Thyroid gland (tissue), 4 donors: ENCODE measurements at regions not wholly inside any gene's neighbourhood (a gene's known extent, or its start where the extent isn't known, plus 50 kb on each side); places are given as distances from the start of the nearest gene placed in this dataset.

Experiments used
- DNase-seq, 2 donors: peaks; one replicate each; pipeline ENCODE4 v3.0.0-alpha.2; 2019
- H3K27ac ChIP-seq, 3 donors: fragments of 200-600 bp; sonication (generic); 1 replicate in 2 of 3; 2 replicates in 1 of 3; pipeline ENCODE4 v1.5.1; 2016 to 2019; ENCODE audit warnings: mild to moderate bottlenecking in 1 of 3, moderate library complexity in 1 of 3
- H3K27me3 ChIP-seq: fragments of 200-600 bp; sonication (generic); one replicate; pipeline ENCODE4 v1.5.1; 2019
- H3K36me3 ChIP-seq, 2 donors: fragments of 200-600 bp; sonication (generic); one replicate each; pipeline ENCODE4 v1.5.1; 2016 to 2019
- H3K4me1 ChIP-seq, 2 donors: fragments of 200-600 bp; sonication (generic); one replicate each; pipeline ENCODE4 v1.5.1; 2017 to 2019
- H3K4me3 ChIP-seq, 3 donors: fragments of 200-600 bp; sonication (generic); replicated peaks in 1 of 3; 1 replicate in 2 of 3; 2 replicates in 1 of 3; pipeline ENCODE4 v1.5.1; 2016; ENCODE audit warnings: mild to moderate bottlenecking in 1 of 3
- H3K9me3 ChIP-seq: fragments of 200-600 bp; sonication (generic); one replicate; pipeline ENCODE4 v1.5.1; 2017
- CTCF ChIP-seq, 6 experiments: fragments of 200-600 bp in 3 of 6; fragments of 450-650 bp in 3 of 6; sonication (generic) in 3 of 6; IDR thresholded peaks; one replicate each; pipeline ENCODE4 v1.5.1; 2016 to 2019; ENCODE audit warnings: antibody characterized with exemption in 6 of 6, mild to moderate bottlenecking in 2 of 6, inconsistent platforms in 1 of 6, moderate library complexity in 1 of 6
- POLR2A ChIP-seq, 2 donors: fragments of 450-650 bp; IDR thresholded peaks; one replicate each; pipeline ENCODE4 v1.6.1; 2017; ENCODE audit warnings: antibody characterized with exemption in 2 of 2, mild to moderate bottlenecking in 2 of 2, moderate library complexity in 1 of 2
- WGBS, 2 donors: methylation state at CpG; one replicate each; pipeline ENCODE4 v1.1.5; 2017; 5-methylcytosine and 5-hydroxymethylcytosine counted together
- intact Hi-C: fragments of 100-400 bp; cut with DNase I; formaldehyde crosslinking; loops from one replicate; pipeline ENCODE4 v1.15.1; 2023

GRCh38 chr18:68282232-68282631, 432.7 kb downstream of the TMX3 start:
- no peak overlapping the region for H3K27ac ChIP-seq
- TF ChIP-seq POLR2A (IDR thresholded peaks at IDR 0.05), result no peak
- TF ChIP-seq CTCF (IDR thresholded peaks at IDR 0.05), result no peak
- no peak overlapping the region for H3K4me3 ChIP-seq
- intact Hi-C loops, result no loop called here
- no peaks in the 10 kb centered on the region for H3K36me3 ChIP-seq
- WGBS, 2 donors, result 74 to 78% methylated on average over 2 of the region's 2 CpGs
- H3K4me1 ChIP-seq, result no peaks in the 10 kb centered on the region
- H3K9me3 ChIP-seq, result no peaks in the 10 kb centered on the region
- no peak for DNase-seq
- H3K27me3 ChIP-seq, result no peaks in the 10 kb centered on the region

- no peaks in the 10 kb centered on the region for H3K27me3 ChIP-seq
- intact Hi-C loops, result no loop called here
- H3K4me1 ChIP-seq, result no peaks in the 10 kb centered on the region
- H3K4me3 ChIP-seq, result no peak overlapping the region
- H3K27ac ChIP-seq, result no peak overlapping the region
- 88 to 100% methylated on average over 1 of the region's 1 CpG for WGBS, 2 donors
- no peaks in the 10 kb centered on the region for H3K36me3 ChIP-seq
- TF ChIP-seq POLR2A (IDR thresholded peaks at IDR 0.05), result no peak
- no peak for TF ChIP-seq CTCF (IDR thresholded peaks at IDR 0.05)
- no peaks in the 10 kb centered on the region for H3K9me3 ChIP-seq
- DNase-seq, result no peak
Measured at GRCh38 chr18:68275616-68276015, 439.3 kb downstream of the TMX3 start.

- Histone ChIP-seq H3K27me3 (no peaks in the 10 kb centered on the region), H3K36me3 (no peaks in the 10 kb centered on the region), H3K4me3 (no peak overlapping the region), H3K9me3 (no peaks in the 10 kb centered on the region), H3K27ac (no peak overlapping the region), H3K4me1 (no peaks in the 10 kb centered on the region)
- DNase-seq, result no peak
- intact Hi-C loops, result no loop called here
- WGBS, 2 donors, result 67 to 86% methylated on average over 3 of the region's 3 CpGs
- TF ChIP-seq CTCF (IDR thresholded peaks at IDR 0.05) (no peak), POLR2A (IDR thresholded peaks at IDR 0.05) (no peak)
Measured at GRCh38 chr18:68270017-68270416, 444.9 kb downstream of the TMX3 start.

GRCh38 chr18:68267583-68267982, 447.3 kb downstream of the TMX3 start:
- intact Hi-C loops, result no loop called here
- no peak for TF ChIP-seq POLR2A (IDR thresholded peaks at IDR 0.05)
- TF ChIP-seq CTCF (IDR thresholded peaks at IDR 0.05), result no peak
- H3K36me3 ChIP-seq, result no peaks in the 10 kb centered on the region

GRCh38 chr18:68263481-68263880, 451.4 kb downstream of the TMX3 start:
- intact Hi-C loops, result no loop called here
- Histone ChIP-seq H3K4me3 (no peak overlapping the region), H3K27ac (no peak overlapping the region), H3K4me1 (no peaks in the 10 kb centered on the region), H3K36me3 (no peaks in the 10 kb centered on the region), H3K27me3 (no peaks in the 10 kb centered on the region), H3K9me3 (no peaks in the 10 kb centered on the region)
- WGBS, 2 donors, result 74 to 79% methylated on average over 5 of the region's 5 CpGs
- TF ChIP-seq POLR2A (IDR thresholded peaks at IDR 0.05) (no peak), CTCF (IDR thresholded peaks at IDR 0.05) (no peak)
- no peak for DNase-seq

More at GRCh38 chr18:68267583-68267982, 447.3 kb downstream of the TMX3 start:
- no peaks in the 10 kb centered on the region for H3K27me3 ChIP-seq
- H3K4me1 ChIP-seq, result no peaks in the 10 kb centered on the region
- H3K4me3 ChIP-seq, result no peak overlapping the region
- no peaks in the 10 kb centered on the region for H3K9me3 ChIP-seq
- no peak overlapping the region for H3K27ac ChIP-seq
- no peak for DNase-seq
